ENCODE measurements at regions not wholly inside any gene's neighbourhood (a gene's known extent, or its start where the extent isn't known, plus 50 kb on each side); places are given as distances from the start of the nearest gene placed in this dataset.
"Not testable (repeated sequence)": the region's sequence is repeated elsewhere in the genome, so short reads cannot be mapped to it uniquely, and the experiment has no call there.

DNA sequence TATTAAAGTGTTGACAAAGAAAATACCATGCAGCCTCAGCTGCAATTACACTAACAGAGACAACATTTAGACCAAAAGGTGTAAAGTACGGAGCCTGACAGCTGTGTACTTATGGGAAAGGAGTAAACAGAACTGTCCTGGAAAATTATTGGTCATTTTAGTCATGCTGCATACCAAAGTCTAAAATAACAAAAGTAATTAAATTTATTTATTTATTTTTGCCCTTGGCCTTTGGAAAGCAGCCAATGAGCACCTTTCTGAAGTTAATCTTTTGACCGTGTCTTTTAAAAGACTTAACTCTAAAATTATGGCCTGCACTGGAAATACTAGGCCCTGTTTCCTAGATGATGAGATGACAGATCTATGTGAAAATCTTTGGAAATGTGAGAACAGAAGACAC lies 597.6 kb downstream of the NXPH1 start:
- no peak for DNase-seq
- no peak for ATAC-seq
- no peaks in the 10 kb centered on the region for H3K9me3 ChIP-seq
- no peaks in the 10 kb centered on the region for H3K36me3 ChIP-seq (replicated peaks in 1 of 2; ENCODE audit: insufficient read depth in 1 of 2, low read depth in 2 of 2)
- H3K27me3 ChIP-seq = no peaks in the 10 kb centered on the region
- WGBS, 2 donors = 25 to 30% methylated on average over 2 of the region's 2 CpGs
- TF ChIP-seq, protein P1, sequence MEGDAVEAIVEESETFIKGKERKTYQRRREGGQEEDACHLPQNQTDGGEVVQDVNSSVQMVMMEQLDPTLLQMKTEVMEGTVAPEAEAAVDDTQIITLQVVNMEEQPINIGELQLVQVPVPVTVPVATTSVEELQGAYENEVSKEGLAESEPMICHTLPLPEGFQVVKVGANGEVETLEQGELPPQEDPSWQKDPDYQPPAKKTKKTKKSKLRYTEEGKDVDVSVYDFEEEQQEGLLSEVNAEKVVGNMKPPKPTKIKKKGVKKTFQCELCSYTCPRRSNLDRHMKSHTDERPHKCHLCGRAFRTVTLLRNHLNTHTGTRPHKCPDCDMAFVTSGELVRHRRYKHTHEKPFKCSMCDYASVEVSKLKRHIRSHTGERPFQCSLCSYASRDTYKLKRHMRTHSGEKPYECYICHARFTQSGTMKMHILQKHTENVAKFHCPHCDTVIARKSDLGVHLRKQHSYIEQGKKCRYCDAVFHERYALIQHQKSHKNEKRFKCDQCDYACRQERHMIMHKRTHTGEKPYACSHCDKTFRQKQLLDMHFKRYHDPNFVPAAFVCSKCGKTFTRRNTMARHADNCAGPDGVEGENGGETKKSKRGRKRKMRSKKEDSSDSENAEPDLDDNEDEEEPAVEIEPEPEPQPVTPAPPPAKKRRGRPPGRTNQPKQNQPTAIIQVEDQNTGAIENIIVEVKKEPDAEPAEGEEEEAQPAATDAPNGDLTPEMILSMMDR (IDR thresholded peaks at IDR 0.05) = no peak
- TF ChIP-seq POLR2A (IDR thresholded peaks at IDR 0.05) = no peak
- no peak overlapping the region for H3K4me3 ChIP-seq
- intact Hi-C loops (cut with DNase I) = no loop called here
- H3K27ac ChIP-seq = no peak overlapping the region
- no peaks in the 10 kb centered on the region for H3K4me1 ChIP-seq

DNA sequence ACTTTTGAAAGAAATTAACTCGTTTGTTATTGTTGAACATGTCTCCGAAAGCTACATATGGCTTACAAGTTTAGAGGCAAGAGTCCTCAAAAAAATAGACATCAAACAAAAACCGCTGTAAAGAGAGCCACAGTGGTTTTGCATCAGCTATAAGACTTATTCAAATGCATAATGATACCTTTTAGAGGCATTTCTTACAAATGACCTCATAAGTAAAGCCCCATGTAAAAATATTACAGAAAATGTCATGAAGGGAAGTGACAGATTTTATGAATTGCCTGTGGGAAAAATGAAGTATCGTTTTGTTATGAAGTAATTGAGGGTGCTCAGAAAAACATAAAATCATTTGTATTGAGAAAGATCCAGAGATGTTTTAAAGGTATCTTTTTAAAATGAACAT lies 598.0 kb downstream of the NXPH1 start:
- H3K36me3 ChIP-seq (replicated peaks in 1 of 2; ENCODE audit: insufficient read depth in 1 of 2, low read depth in 2 of 2) = no peaks in the 10 kb centered on the region
- no peak for ATAC-seq
- no peaks in the 10 kb centered on the region for H3K27me3 ChIP-seq
- no peak for TF ChIP-seq POLR2A (IDR thresholded peaks at IDR 0.05)
- TF ChIP-seq, protein P1 (IDR thresholded peaks at IDR 0.05) = no peak
- no peak for DNase-seq
- no peak overlapping the region for H3K27ac ChIP-seq
- 59 to 68% methylated on average over 4 of the region's 4 CpGs for WGBS, 2 donors
- intact Hi-C loops (cut with DNase I) = no loop called here
- no peaks in the 10 kb centered on the region for H3K9me3 ChIP-seq
- no peaks in the 10 kb centered on the region for H3K4me1 ChIP-seq
- H3K4me3 ChIP-seq = no peak overlapping the region

DNA sequence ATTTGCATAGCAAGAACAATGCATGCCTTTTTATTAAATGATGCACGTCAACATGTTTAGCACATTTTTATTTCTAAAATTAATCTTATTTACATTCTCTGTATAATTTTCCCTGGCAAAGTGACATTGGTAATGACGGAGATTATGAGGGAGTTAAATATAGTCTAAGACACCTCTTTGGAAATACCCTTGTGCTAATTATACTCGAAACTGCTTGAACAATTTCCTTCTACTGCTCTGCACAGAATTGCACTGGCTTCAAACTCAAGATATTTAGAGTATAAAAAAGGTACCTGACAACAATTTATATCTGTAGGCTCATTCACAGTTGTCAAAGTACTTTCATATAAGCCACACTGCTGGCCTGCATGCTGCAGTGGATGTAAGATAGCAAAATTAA lies 602.7 kb downstream of the NXPH1 start:
- H3K4me1 ChIP-seq = no peaks in the 10 kb centered on the region
- DNase-seq (no peak), ATAC-seq (no peak)
- H3K4me3 ChIP-seq = no peak overlapping the region
- no peak overlapping the region for H3K27ac ChIP-seq
- no peaks in the 10 kb centered on the region for H3K27me3 ChIP-seq
- no peaks in the 10 kb centered on the region for H3K9me3 ChIP-seq
- 34 to 50% methylated on average over 3 of the region's 3 CpGs for WGBS, 2 donors
- intact Hi-C loops (cut with DNase I) = no loop called here
- no peaks in the 10 kb centered on the region for H3K36me3 ChIP-seq (replicated peaks in 1 of 2; ENCODE audit: insufficient read depth in 1 of 2, low read depth in 2 of 2)
- TF ChIP-seq, protein P1 (IDR thresholded peaks at IDR 0.05) = no peak
- no peak for TF ChIP-seq POLR2A (IDR thresholded peaks at IDR 0.05)

DNA sequence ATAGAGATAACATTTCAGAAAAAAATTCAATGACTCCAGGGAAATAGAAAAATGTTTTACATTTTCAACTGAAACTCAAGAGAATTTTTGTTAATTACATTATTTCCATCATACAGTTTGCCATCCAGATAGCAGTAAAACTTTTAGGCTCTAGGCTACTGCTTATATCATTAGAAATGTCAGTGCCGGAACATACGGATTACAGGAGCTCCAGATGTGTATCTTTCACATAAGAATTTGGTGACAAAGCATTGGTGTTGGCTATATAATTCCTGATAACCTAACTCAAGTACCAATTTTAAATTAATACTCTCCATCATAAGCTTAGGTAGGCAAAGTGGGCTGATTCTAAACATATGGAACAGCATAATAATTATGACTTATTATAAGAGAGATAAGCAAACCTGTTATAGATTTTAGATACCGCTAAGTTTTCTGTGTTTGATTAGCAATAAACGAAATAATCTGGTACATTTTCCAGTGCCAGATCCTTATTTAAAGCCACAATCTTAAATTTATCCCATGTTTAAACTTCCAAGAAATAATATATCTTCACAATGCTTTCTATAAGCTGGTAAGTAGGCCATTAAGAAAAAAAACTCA lies 637.9 kb downstream of the NXPH1 start:
- ATAC-seq (no peak), DNase-seq (no peak)
- intact Hi-C loops (cut with DNase I) = no loop called here
- no peaks in the 10 kb centered on the region for H3K9me3 ChIP-seq
- WGBS, 2 donors = 47 to 51% methylated on average over 4 of the region's 4 CpGs
- H3K4me3 ChIP-seq = no peak overlapping the region
- H3K27me3 ChIP-seq = no peaks in the 10 kb centered on the region
- no peaks in the 10 kb centered on the region for H3K4me1 ChIP-seq
- TF ChIP-seq, protein P1 (IDR thresholded peaks at IDR 0.05) = no peak
- TF ChIP-seq POLR2A (IDR thresholded peaks at IDR 0.05) = no peak
- no peaks in the 10 kb centered on the region for H3K36me3 ChIP-seq (replicated peaks in 1 of 2; ENCODE audit: insufficient read depth in 1 of 2, low read depth in 2 of 2)
- H3K27ac ChIP-seq = no peak overlapping the region

DNA sequence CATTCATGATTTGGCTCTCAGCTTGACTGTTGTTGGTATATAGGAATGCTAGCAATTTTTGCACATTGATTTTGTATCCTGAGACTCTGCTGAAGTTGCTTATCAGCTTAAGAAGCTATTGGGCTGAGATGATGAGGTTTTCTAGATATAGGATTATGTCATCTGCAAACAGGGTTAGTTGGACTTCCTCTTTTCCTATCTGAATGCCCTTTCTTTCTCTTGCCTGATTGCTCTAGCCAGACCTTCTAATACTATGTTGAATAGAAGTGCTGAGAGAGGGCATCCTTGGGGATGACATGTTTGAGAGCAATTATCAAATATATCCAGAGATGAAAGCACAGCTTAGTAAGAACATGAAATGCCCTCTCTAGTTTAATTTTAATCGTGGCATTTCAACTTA lies 642.4 kb downstream of the NXPH1 start:
- H3K27me3 ChIP-seq; H3K27ac ChIP-seq; H3K4me3 ChIP-seq; H3K36me3 ChIP-seq (replicated peaks in 1 of 2; ENCODE audit: insufficient read depth in 1 of 2, low read depth in 2 of 2); H3K4me1 ChIP-seq; H3K9me3 ChIP-seq; DNase-seq; intact Hi-C loops (cut with DNase I); ATAC-seq: not testable (repeated sequence)
- 43 to 55% methylated on average over 1 of the region's 1 CpG for WGBS, 2 donors
